ENCODE measurements at regions not wholly inside any gene's neighbourhood (a gene's known extent, or its start where the extent isn't known, plus 50 kb on each side); places are given as distances from the start of the nearest gene placed in this dataset.
"Not testable (repeated sequence)": the region's sequence is repeated elsewhere in the genome, so short reads cannot be mapped to it uniquely, and the experiment has no call there.

GRCh38 chr16:52353249-52353648 is 193.7 kb downstream of the TOX3 start:
- H3K4me1 Mint-ChIP-seq = no peaks in the 10 kb centered on the region

GRCh38 chr16:52351451-52351850 is 195.5 kb downstream of the TOX3 start:
- CTCF ChIA-PET = no interaction called here
- ATAC-seq (replicated peaks in 1 of 4) (no peak), DNase-seq (no peak)
- Histone ChIP-seq H3K4me3 (ENCODE audit: control insufficient read depth in 1 of 2, extremely low read depth in 1 of 2, low read length in 1 of 2) (no peak overlapping the region), H3K4me1 (ENCODE audit: control insufficient read depth in 1 of 2, extremely low read depth in 1 of 2, insufficient read depth in 2 of 2, low read length in 2 of 2) (no peaks in the 10 kb centered on the region), H3K36me3 (ENCODE audit: control insufficient read depth in 2 of 2, extremely low read depth in 1 of 2, insufficient read depth in 1 of 2, low read length in 1 of 2) (no peaks in the 10 kb centered on the region), H3K9me3 (no peaks in the 10 kb centered on the region), H3K27ac (ENCODE audit: low read length) (no peak overlapping the region), H3K27me3 (replicated peaks in 1 of 2; ENCODE audit: control insufficient read depth in 2 of 2, extremely low read depth in 1 of 2, insufficient read depth in 2 of 2, low read length in 1 of 2) (no peaks in the 10 kb centered on the region)
- no CpG with 5 or more reads among the region's 5 CpGs for WGBS (ENCODE audit: insufficient coverage)
- POLR2A ChIA-PET = no interaction called here
- no peak overlapping the region for H3K27ac Mint-ChIP-seq
- H3K4me3 Mint-ChIP-seq = no peak overlapping the region
- H3K9me3 Mint-ChIP-seq = peaks cover 0 to 26% (median 25%) of the 10 kb centered on the region in 3 donors
- H3K27me3 Mint-ChIP-seq = no peaks in the 10 kb centered on the region
- no peaks in the 10 kb centered on the region for H3K36me3 Mint-ChIP-seq
- no peaks in the 10 kb centered on the region for H3K4me1 Mint-ChIP-seq

More at GRCh38 chr16:52353249-52353648, 193.7 kb downstream of the TOX3 start:
- ChIA-PET CTCF (no interaction called here), POLR2A (no interaction called here)
- H3K9me3 ChIP-seq = no peaks in the 10 kb centered on the region
- peaks cover 12 to 35% (median 26%) of the 10 kb centered on the region in 3 donors for H3K9me3 Mint-ChIP-seq
- H3K27ac Mint-ChIP-seq = no peak overlapping the region
- no peak overlapping the region for H3K27ac ChIP-seq (ENCODE audit: low read length)
- no peaks in the 10 kb centered on the region for H3K27me3 ChIP-seq (replicated peaks in 1 of 2; ENCODE audit: control insufficient read depth in 2 of 2, extremely low read depth in 1 of 2, insufficient read depth in 2 of 2, low read length in 1 of 2)
- H3K4me3 Mint-ChIP-seq = no peak overlapping the region
- no CpG with 5 or more reads among the region's 1 CpG for WGBS (ENCODE audit: insufficient coverage)
- no peaks in the 10 kb centered on the region for H3K36me3 ChIP-seq (ENCODE audit: control insufficient read depth in 2 of 2, extremely low read depth in 1 of 2, insufficient read depth in 1 of 2, low read length in 1 of 2)
- H3K36me3 Mint-ChIP-seq = no peaks in the 10 kb centered on the region
- DNase-seq = no peak
- H3K4me3 ChIP-seq (ENCODE audit: control insufficient read depth in 1 of 2, extremely low read depth in 1 of 2, low read length in 1 of 2) = no peak overlapping the region
- ATAC-seq (replicated peaks in 1 of 4) = no peak
- H3K27me3 Mint-ChIP-seq = no peaks in the 10 kb centered on the region
- no peaks in the 10 kb centered on the region for H3K4me1 ChIP-seq (ENCODE audit: control insufficient read depth in 1 of 2, extremely low read depth in 1 of 2, insufficient read depth in 2 of 2, low read length in 2 of 2)

- POLR2A ChIA-PET = interaction anchor here in 1 of 2 donors (0.6 kb wide), 1 partner anchor 73 kb away, joined by 3 read pairs; no protein-coding TSS in a partner anchor
- ATAC-seq (replicated peaks in 1 of 4) = no peak
Observed at GRCh38 chr16:52350031-52350642, 196.8 kb downstream of the TOX3 start.

GRCh38 chr16:52346709-52347108 is 200.2 kb downstream of the TOX3 start:
- ChIA-PET CTCF (no interaction called here), POLR2A (no interaction called here)

More at GRCh38 chr16:52350031-52350642, 196.8 kb downstream of the TOX3 start:
- H3K36me3 Mint-ChIP-seq = no peaks in the 10 kb centered on the region
- DNase-seq = no peak
- Histone ChIP-seq H3K4me1 (ENCODE audit: control insufficient read depth in 1 of 2, extremely low read depth in 1 of 2, insufficient read depth in 2 of 2, low read length in 2 of 2) (no peaks in the 10 kb centered on the region), H3K4me3 (ENCODE audit: control insufficient read depth in 1 of 2, extremely low read depth in 1 of 2, low read length in 1 of 2) (no peak overlapping the region), H3K9me3 (no peaks in the 10 kb centered on the region), H3K27me3 (replicated peaks in 1 of 2; ENCODE audit: control insufficient read depth in 2 of 2, extremely low read depth in 1 of 2, insufficient read depth in 2 of 2, low read length in 1 of 2) (no peaks in the 10 kb centered on the region), H3K36me3 (ENCODE audit: control insufficient read depth in 2 of 2, extremely low read depth in 1 of 2, insufficient read depth in 1 of 2, low read length in 1 of 2) (no peaks in the 10 kb centered on the region), H3K27ac (ENCODE audit: low read length) (no peak overlapping the region)
- WGBS (ENCODE audit: insufficient coverage) = no CpG with 5 or more reads among the region's 3 CpGs
- peaks cover 0 to 23% (median 22%) of the 10 kb centered on the region in 3 donors for H3K9me3 Mint-ChIP-seq
- H3K27ac Mint-ChIP-seq = no peak overlapping the region
- CTCF ChIA-PET = no interaction called here
- no peaks in the 10 kb centered on the region for H3K27me3 Mint-ChIP-seq
- H3K4me1 Mint-ChIP-seq = no peaks in the 10 kb centered on the region
- H3K4me3 Mint-ChIP-seq = no peak overlapping the region

DNA sequence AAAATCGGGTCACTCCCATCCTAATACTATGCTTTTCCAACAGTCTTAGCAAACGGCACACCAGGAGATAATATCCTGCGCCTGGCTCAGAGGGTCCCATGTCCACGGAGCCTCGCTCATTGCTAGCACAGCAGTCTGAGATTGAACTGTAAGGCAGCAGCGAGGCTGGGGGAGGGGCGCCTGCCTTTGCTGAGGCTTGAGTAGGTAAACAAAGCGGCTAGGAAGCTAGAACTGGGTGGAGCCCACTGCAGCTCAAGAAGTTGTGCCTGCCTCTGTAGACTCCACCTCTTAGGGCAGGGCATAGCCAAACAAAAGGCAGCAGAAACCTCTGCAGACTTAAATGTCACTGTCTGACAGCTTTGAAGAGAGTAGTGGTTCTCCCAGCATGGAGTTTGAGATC is 213.3 kb downstream of the TOX3 start:
- H3K27ac Mint-ChIP-seq; CTCF ChIA-PET; H3K27me3 Mint-ChIP-seq; H3K9me3 ChIP-seq; POLR2A ChIA-PET; H3K27me3 ChIP-seq (replicated peaks in 1 of 2; ENCODE audit: control insufficient read depth in 2 of 2, extremely low read depth in 1 of 2, insufficient read depth in 2 of 2, low read length in 1 of 2); H3K4me3 Mint-ChIP-seq; H3K4me3 ChIP-seq (ENCODE audit: control insufficient read depth in 1 of 2, extremely low read depth in 1 of 2, low read length in 1 of 2); H3K36me3 Mint-ChIP-seq; H3K4me1 Mint-ChIP-seq; ATAC-seq (replicated peaks in 1 of 4); H3K36me3 ChIP-seq (ENCODE audit: control insufficient read depth in 2 of 2, extremely low read depth in 1 of 2, insufficient read depth in 1 of 2, low read length in 1 of 2); DNase-seq; H3K27ac ChIP-seq (ENCODE audit: low read length); H3K4me1 ChIP-seq (ENCODE audit: control insufficient read depth in 1 of 2, extremely low read depth in 1 of 2, insufficient read depth in 2 of 2, low read length in 2 of 2): not testable (repeated sequence)
- peaks cover 13 to 23% (median 18%) of the 10 kb centered on the region in 3 donors for H3K9me3 Mint-ChIP-seq
- 77% methylated on average over 8 of the region's 8 CpGs for WGBS (ENCODE audit: insufficient coverage)

More at GRCh38 chr16:52346709-52347108, 200.2 kb downstream of the TOX3 start:
- Histone ChIP-seq H3K36me3 (ENCODE audit: control insufficient read depth in 2 of 2, extremely low read depth in 1 of 2, insufficient read depth in 1 of 2, low read length in 1 of 2) (no peaks in the 10 kb centered on the region), H3K4me3 (ENCODE audit: control insufficient read depth in 1 of 2, extremely low read depth in 1 of 2, low read length in 1 of 2) (no peak overlapping the region), H3K27me3 (replicated peaks in 1 of 2; ENCODE audit: control insufficient read depth in 2 of 2, extremely low read depth in 1 of 2, insufficient read depth in 2 of 2, low read length in 1 of 2) (no peaks in the 10 kb centered on the region), H3K27ac (ENCODE audit: low read length) (no peak overlapping the region), H3K4me1 (ENCODE audit: control insufficient read depth in 1 of 2, extremely low read depth in 1 of 2, insufficient read depth in 2 of 2, low read length in 2 of 2) (no peaks in the 10 kb centered on the region), H3K9me3 (no peaks in the 10 kb centered on the region)
- Mint-ChIP-seq H3K27me3 (no peaks in the 10 kb centered on the region), H3K27ac (no peak overlapping the region), H3K36me3 (no peaks in the 10 kb centered on the region), H3K9me3 (peaks cover 5 to 29% (median 17%) of the 10 kb centered on the region in 3 donors), H3K4me1 (no peaks in the 10 kb centered on the region), H3K4me3 (no peak overlapping the region)
- ATAC-seq (replicated peaks in 1 of 4) (no peak), DNase-seq (no peak)
- no CpG with 5 or more reads among the region's 2 CpGs for WGBS (ENCODE audit: insufficient coverage)

GRCh38 chr16:52320930-52321439 is 226.0 kb downstream of the TOX3 start:
- H3K4me1 Mint-ChIP-seq = no peaks in the 10 kb centered on the region

More at GRCh38 chr16:52320930-52321439, 226.0 kb downstream of the TOX3 start:
- H3K4me3 Mint-ChIP-seq = no peak overlapping the region
- no peak for ATAC-seq (replicated peaks in 1 of 4)
- no peaks in the 10 kb centered on the region for H3K27me3 ChIP-seq (replicated peaks in 1 of 2; ENCODE audit: control insufficient read depth in 2 of 2, extremely low read depth in 1 of 2, insufficient read depth in 2 of 2, low read length in 1 of 2)
- H3K36me3 Mint-ChIP-seq = no peaks in the 10 kb centered on the region
- H3K9me3 ChIP-seq = no peaks in the 10 kb centered on the region
- CTCF ChIA-PET = no interaction called here
- peaks cover 12 to 20% (median 17%) of the 10 kb centered on the region in 3 donors for H3K9me3 Mint-ChIP-seq
- H3K36me3 ChIP-seq (ENCODE audit: control insufficient read depth in 2 of 2, extremely low read depth in 1 of 2, insufficient read depth in 1 of 2, low read length in 1 of 2) = no peaks in the 10 kb centered on the region
- POLR2A ChIA-PET = interaction anchor here in 1 of 2 donors (0.6 kb wide), 1 partner anchor 97 kb away, joined by 3 read pairs; no protein-coding TSS in a partner anchor
- WGBS (ENCODE audit: insufficient coverage) = no CpG with 5 or more reads among the region's 6 CpGs
- no peak overlapping the region for H3K27ac ChIP-seq (ENCODE audit: low read length)
- H3K4me3 ChIP-seq (ENCODE audit: control insufficient read depth in 1 of 2, extremely low read depth in 1 of 2, low read length in 1 of 2) = no peak overlapping the region
- H3K27ac Mint-ChIP-seq = no peak overlapping the region
- no peaks in the 10 kb centered on the region for H3K4me1 ChIP-seq (ENCODE audit: control insufficient read depth in 1 of 2, extremely low read depth in 1 of 2, insufficient read depth in 2 of 2, low read length in 2 of 2)
- no peaks in the 10 kb centered on the region for H3K27me3 Mint-ChIP-seq
- no peak for DNase-seq
